GM23338 (cell line): ENCODE measurements at regions not wholly inside any gene's neighbourhood (a gene's known extent, or its start where the extent isn't known, plus 50 kb on each side); places are given as distances from the start of the nearest gene placed in this dataset.

Source experiments
- CREB1 ChIP-seq: fragments of 250-450 bp; sonication (Bioruptor Pico); IDR thresholded peaks from 2 replicates; pipeline ENCODE4 v1.5.0; 2020; ENCODE audit warnings: low read depth, mild to moderate bottlenecking, moderate library complexity
- EZH2 ChIP-seq: fragments of 200-600 bp; sonication (generic); IDR thresholded peaks from one replicate; pipeline ENCODE4 v1.8.0; 2017; ENCODE audit warnings: antibody characterized with exemption, mild to moderate bottlenecking, low read depth; ENCODE audit not compliant: unreplicated experiment
- JUNB ChIP-seq: IDR thresholded peaks from one replicate; pipeline ENCODE4 v1.6.1; 2016; ENCODE audit warnings: antibody characterized with exemption; ENCODE audit not compliant: unreplicated experiment
- NANOG ChIP-seq: IDR thresholded peaks from 2 replicates; pipeline ENCODE4 v1.6.1; 2016; ENCODE audit warnings: antibody characterized with exemption, borderline replicate concordance
- POLR2AphosphoS5 ChIP-seq: IDR thresholded peaks from 2 replicates; pipeline ENCODE4 v1.6.1; 2016; ENCODE audit warnings: antibody characterized with exemption, low read depth
- REST ChIP-seq: IDR thresholded peaks from one replicate; pipeline ENCODE4 v1.6.1; 2018; ENCODE audit warnings: antibody characterized with exemption; ENCODE audit not compliant: unreplicated experiment
- STAT1 ChIP-seq: IDR thresholded peaks from one replicate; pipeline ENCODE4 v1.6.1; 2016; ENCODE audit warnings: antibody characterized with exemption; ENCODE audit not compliant: unreplicated experiment
- ZNF462 ChIP-seq: fragments of 250-450 bp; sonication (Bioruptor Pico); IDR thresholded peaks from 2 replicates; pipeline ENCODE4 v1.5.0; 2020; ENCODE audit warnings: mild to moderate bottlenecking, moderate library complexity

DNA sequence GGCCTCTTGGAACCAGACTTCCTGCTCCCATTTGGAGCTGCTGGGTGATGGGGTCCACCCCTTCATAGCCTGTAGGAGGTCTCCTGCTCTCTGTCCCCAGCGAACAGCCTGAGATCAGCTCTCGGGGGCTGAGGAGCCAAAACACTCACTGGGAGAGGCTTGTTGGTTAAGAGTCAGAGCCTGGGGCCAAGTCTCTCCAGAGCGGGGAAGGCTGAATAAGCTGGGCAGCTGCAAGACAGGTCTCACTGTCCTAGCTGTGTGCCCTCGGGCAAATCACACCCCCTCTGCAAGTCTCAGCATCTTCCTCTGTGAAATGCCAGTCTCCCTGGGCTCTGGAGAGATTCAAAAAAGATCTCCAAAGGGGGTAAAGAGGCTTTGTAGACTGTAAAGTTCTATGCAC lies 174.6 kb downstream of the WSCD1 start (continued):
- TF ChIP-seq ZNF462 (CRISPR knock-in tag) (no peak), POLR2AphosphoS5 (no peak), STAT1 (no peak), REST (no peak), EZH2 (no peak), CREB1 (CRISPR knock-in tag) (no peak), NANOG (no peak), JUNB (no peak)
